ENCODE measurements at regions not wholly inside any gene's neighbourhood (a gene's known extent, or its start where the extent isn't known, plus 50 kb on each side); places are given as distances from the start of the nearest gene placed in this dataset.

DNA sequence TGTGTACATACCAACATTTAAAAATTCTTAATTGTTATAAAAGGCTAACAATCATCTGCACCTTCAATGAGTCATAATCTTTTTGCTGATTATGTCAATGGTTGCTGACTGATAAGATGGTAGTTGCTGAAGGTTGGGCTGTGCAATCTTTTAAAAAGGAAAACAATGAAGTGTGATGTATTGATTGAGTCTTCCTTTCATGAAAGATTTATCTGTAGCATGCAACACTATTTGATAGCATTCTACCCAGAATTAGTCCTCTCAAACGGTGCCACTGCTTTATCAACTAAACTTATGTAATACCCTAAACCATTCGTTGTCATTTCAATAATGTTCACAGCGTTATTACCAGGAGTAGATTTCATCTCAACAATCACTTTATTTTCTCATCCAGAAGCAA lies 2360.6 kb downstream of the PCDH9 start:
- Histone ChIP-seq H3K27me3 (ENCODE audit: control insufficient read depth in 5 of 5, insufficient read depth in 4 of 5, low read length in 5 of 5) (no peaks in the 10 kb centered on the region), H3K9ac (ENCODE audit: low read length in 5 of 5) (no peak overlapping the region), H3K36me3 (ENCODE audit: control insufficient read depth in 5 of 5, insufficient read depth in 5 of 5, low read length in 5 of 5) (no peaks in the 10 kb centered on the region), H3K4me1 (ENCODE audit: control insufficient read depth in 5 of 5, insufficient read depth in 5 of 5, low read length in 5 of 5) (no peaks in the 10 kb centered on the region), H3K9me3 (ENCODE audit: control insufficient read depth in 5 of 5, low read length in 5 of 5) (peaks cover 3 to 13% (median 10%) of the 10 kb centered on the region in 5 donors), H3K27ac (ENCODE audit: low read depth, low read length) (no peak overlapping the region), H3K4me3 (ENCODE audit: low read depth in 1 of 5, low read length in 5 of 5) (no peak overlapping the region)

DNA sequence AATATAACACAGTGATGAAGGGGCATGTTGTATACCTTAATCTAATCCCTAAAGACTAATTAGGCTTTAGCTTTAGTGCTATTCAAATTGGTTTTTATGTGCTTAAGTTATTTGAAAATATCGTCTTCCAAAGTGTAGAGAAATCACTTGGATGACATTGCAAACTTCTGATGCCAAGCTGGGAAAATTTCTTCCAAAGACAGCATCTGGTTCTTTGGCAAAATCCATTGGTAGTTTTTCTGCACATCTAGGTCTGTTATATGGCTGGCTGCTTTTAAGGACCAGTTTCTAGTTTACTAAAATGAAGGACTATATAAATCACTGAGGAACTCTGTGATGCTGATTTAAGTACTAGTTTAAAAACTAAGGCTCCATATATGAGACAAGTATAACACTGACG lies 2362.3 kb downstream of the PCDH9 start:
- H3K9me3 ChIP-seq (ENCODE audit: control insufficient read depth in 5 of 5, low read length in 5 of 5), result peaks cover 3 to 13% (median 10%) of the 10 kb centered on the region in 5 donors
- H3K27ac ChIP-seq (ENCODE audit: low read depth, low read length), result no peak overlapping the region

DNA sequence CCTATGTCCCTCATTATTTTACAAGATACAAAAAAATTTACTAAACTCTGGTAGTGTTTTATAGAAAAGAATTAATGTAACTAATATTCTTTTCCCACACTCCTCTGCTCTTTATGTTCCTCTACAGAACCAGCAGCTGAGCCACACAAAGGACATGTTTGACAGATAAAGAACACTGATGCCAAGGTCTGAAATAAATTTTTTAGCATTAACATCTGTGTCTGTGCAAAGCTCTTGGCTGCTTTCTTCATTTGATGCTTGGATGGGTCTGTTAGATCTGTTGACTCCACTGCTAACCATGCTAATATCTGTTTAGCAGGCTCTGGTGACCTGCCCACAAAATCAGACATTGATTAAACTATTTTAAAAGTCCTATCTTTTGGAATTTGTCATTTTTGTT lies 2363.8 kb downstream of the PCDH9 start:
- Histone ChIP-seq H3K27me3 (ENCODE audit: control insufficient read depth in 5 of 5, insufficient read depth in 4 of 5, low read length in 5 of 5) (no peaks in the 10 kb centered on the region), H3K27ac (ENCODE audit: low read depth, low read length) (no peak overlapping the region), H3K36me3 (ENCODE audit: control insufficient read depth in 5 of 5, insufficient read depth in 5 of 5, low read length in 5 of 5) (no peaks in the 10 kb centered on the region), H3K9me3 (ENCODE audit: control insufficient read depth in 5 of 5, low read length in 5 of 5) (peaks cover 3 to 13% (median 5%) of the 10 kb centered on the region in 5 donors), H3K4me3 (ENCODE audit: low read depth in 1 of 5, low read length in 5 of 5) (no peak overlapping the region), H3K9ac (ENCODE audit: low read length in 5 of 5) (no peak overlapping the region), H3K4me1 (ENCODE audit: control insufficient read depth in 5 of 5, insufficient read depth in 5 of 5, low read length in 5 of 5) (no peaks in the 10 kb centered on the region)

More for the DNA sequence above, 2362.3 kb downstream of the PCDH9 start:
- Histone ChIP-seq H3K4me3 (ENCODE audit: low read depth in 1 of 5, low read length in 5 of 5) (no peak overlapping the region), H3K36me3 (ENCODE audit: control insufficient read depth in 5 of 5, insufficient read depth in 5 of 5, low read length in 5 of 5) (no peaks in the 10 kb centered on the region), H3K27me3 (ENCODE audit: control insufficient read depth in 5 of 5, insufficient read depth in 4 of 5, low read length in 5 of 5) (no peaks in the 10 kb centered on the region), H3K4me1 (ENCODE audit: control insufficient read depth in 5 of 5, insufficient read depth in 5 of 5, low read length in 5 of 5) (no peaks in the 10 kb centered on the region), H3K9ac (ENCODE audit: low read length in 5 of 5) (no peak overlapping the region)

DNA sequence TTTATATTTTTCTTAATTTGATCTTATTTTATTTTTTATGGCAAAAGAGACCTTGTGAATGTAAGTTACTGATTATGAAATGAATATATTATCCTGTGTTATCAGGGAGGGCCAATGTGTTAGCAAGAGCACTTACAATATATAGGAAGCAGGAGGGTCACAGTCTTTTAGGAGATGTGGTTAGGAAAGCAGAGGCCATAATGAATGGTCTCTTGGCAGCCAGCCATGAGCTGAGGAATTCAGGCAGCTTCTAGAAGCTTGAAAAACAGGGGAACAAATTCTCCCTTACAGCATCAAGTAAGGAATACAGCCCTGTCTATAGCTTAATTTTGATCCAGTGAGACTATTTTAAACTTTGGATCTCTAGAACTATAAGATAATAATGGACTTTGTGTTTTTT lies 2374.6 kb downstream of the PCDH9 start:
- H3K36me3 ChIP-seq (ENCODE audit: control insufficient read depth in 5 of 5, insufficient read depth in 5 of 5, low read length in 5 of 5), result no peaks in the 10 kb centered on the region
- H3K27me3 ChIP-seq (ENCODE audit: control insufficient read depth in 5 of 5, insufficient read depth in 4 of 5, low read length in 5 of 5), result no peaks in the 10 kb centered on the region
- H3K9me3 ChIP-seq (ENCODE audit: control insufficient read depth in 5 of 5, low read length in 5 of 5), result peaks cover 0 to 2% (median 0%) of the 10 kb centered on the region in 5 donors
- no peaks in the 10 kb centered on the region for H3K4me1 ChIP-seq (ENCODE audit: control insufficient read depth in 5 of 5, insufficient read depth in 5 of 5, low read length in 5 of 5)
- no peak overlapping the region for H3K9ac ChIP-seq (ENCODE audit: low read length in 5 of 5)
- H3K4me3 ChIP-seq (ENCODE audit: low read depth in 1 of 5, low read length in 5 of 5), result no peak overlapping the region
- H3K27ac ChIP-seq (ENCODE audit: low read depth, low read length), result no peak overlapping the region

DNA sequence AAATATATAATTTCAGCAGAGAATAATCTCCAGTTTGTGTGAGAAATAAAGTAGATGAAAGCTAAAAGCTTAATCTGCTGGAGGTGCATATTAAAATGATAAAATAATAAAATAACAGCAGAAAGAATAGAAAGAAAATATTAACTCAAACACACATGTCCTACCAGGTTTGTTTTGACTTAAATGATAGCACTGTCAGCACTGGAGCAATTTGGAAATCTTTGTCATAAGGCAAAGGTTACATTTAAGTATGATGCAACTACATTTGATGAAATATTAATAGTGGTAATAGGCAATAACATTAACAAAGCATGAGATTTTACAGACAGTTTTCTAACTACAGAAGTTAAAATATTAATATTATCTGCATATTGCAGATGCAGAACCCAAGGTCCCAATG lies 2380.1 kb downstream of the PCDH9 start:
- Histone ChIP-seq H3K27ac (ENCODE audit: low read depth, low read length) (no peak overlapping the region), H3K9me3 (ENCODE audit: control insufficient read depth in 5 of 5, low read length in 5 of 5) (no peaks in the 10 kb centered on the region), H3K27me3 (ENCODE audit: control insufficient read depth in 5 of 5, insufficient read depth in 4 of 5, low read length in 5 of 5) (no peaks in the 10 kb centered on the region), H3K4me1 (ENCODE audit: control insufficient read depth in 5 of 5, insufficient read depth in 5 of 5, low read length in 5 of 5) (peaks cover 0 to 16% (median 0%) of the 10 kb centered on the region in 5 donors), H3K9ac (ENCODE audit: low read length in 5 of 5) (no peak overlapping the region), H3K4me3 (ENCODE audit: low read depth in 1 of 5, low read length in 5 of 5) (no peak overlapping the region), H3K36me3 (ENCODE audit: control insufficient read depth in 5 of 5, insufficient read depth in 5 of 5, low read length in 5 of 5) (no peaks in the 10 kb centered on the region)

DNA sequence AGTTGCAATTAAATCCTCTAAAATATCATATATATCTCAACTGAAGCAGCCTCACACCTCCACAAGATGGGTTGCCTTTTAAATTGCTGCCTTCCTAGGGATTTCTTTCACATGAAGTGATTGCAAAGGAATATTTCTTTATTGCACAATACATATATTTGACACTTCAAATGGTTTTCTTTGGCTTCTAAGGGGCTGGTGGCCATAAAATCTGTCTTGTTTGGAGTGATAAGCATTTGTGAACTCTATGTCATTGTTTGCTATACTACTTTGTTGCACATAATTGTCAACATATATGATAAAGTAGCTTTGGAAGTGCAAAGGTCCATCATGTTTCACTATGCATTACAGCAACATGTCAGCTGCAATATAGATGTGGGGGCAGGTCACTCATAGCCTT lies 2380.9 kb downstream of the PCDH9 start:
- no peaks in the 10 kb centered on the region for H3K36me3 ChIP-seq (ENCODE audit: control insufficient read depth in 5 of 5, insufficient read depth in 5 of 5, low read length in 5 of 5)
- H3K9me3 ChIP-seq (ENCODE audit: control insufficient read depth in 5 of 5, low read length in 5 of 5), result no peaks in the 10 kb centered on the region
- no peak overlapping the region for H3K9ac ChIP-seq (ENCODE audit: low read length in 5 of 5)
- no peaks in the 10 kb centered on the region for H3K27me3 ChIP-seq (ENCODE audit: control insufficient read depth in 5 of 5, insufficient read depth in 4 of 5, low read length in 5 of 5)
- H3K27ac ChIP-seq (ENCODE audit: low read depth, low read length), result no peak overlapping the region
- no peak overlapping the region for H3K4me3 ChIP-seq (ENCODE audit: low read depth in 1 of 5, low read length in 5 of 5)
- peaks cover 0 to 16% (median 0%) of the 10 kb centered on the region in 5 donors for H3K4me1 ChIP-seq (ENCODE audit: control insufficient read depth in 5 of 5, insufficient read depth in 5 of 5, low read length in 5 of 5)

DNA sequence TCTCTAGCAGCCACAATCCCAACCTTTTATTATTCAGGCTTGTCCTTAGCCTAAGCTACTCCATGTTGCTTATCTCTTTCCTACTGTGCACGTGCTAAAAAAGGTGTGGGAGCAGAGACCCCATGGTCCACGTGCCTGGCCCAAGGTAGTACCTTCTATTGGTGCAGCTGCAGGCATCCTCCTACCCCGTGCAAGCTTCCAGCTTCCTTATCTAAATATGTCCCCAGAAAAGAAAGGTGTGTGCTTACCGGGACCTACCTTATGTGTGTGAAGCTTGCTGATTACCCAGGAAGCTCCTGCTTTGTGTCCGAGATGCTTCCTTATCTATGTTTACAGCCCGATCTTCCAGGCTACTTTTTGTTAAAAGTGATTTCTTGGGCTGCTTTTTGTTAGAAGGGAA lies 2382.4 kb downstream of the PCDH9 start:
- Histone ChIP-seq H3K36me3 (ENCODE audit: control insufficient read depth in 5 of 5, insufficient read depth in 5 of 5, low read length in 5 of 5) (no peaks in the 10 kb centered on the region), H3K4me3 (ENCODE audit: low read depth in 1 of 5, low read length in 5 of 5) (no peak overlapping the region), H3K9me3 (ENCODE audit: control insufficient read depth in 5 of 5, low read length in 5 of 5) (no peaks in the 10 kb centered on the region), H3K9ac (ENCODE audit: low read length in 5 of 5) (no peak overlapping the region), H3K27me3 (ENCODE audit: control insufficient read depth in 5 of 5, insufficient read depth in 4 of 5, low read length in 5 of 5) (no peaks in the 10 kb centered on the region), H3K27ac (ENCODE audit: low read depth, low read length) (no peak overlapping the region), H3K4me1 (ENCODE audit: control insufficient read depth in 5 of 5, insufficient read depth in 5 of 5, low read length in 5 of 5) (peaks cover 0 to 16% (median 0%) of the 10 kb centered on the region in 5 donors)

DNA sequence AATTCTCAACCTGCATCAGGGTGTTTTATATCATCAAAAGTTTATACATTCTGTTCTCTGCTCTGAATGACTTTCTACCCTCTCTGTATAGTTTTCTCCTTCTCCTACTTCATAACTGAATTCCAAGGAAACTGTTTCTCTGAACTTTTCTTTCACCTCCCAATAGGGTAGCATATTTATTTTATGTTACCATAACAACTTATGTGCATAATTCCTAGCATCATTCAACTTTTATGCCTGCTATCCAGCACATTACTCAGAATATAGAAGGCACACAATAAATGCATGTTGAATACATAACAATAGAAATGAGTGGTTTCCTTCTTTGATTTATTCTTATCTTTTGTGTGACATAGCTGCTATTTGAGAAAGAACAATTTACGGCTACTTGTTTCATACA lies 2385.0 kb downstream of the PCDH9 start:
- H3K4me1 ChIP-seq (ENCODE audit: control insufficient read depth in 5 of 5, insufficient read depth in 5 of 5, low read length in 5 of 5), result peaks cover 0 to 13% (median 0%) of the 10 kb centered on the region in 5 donors
- H3K36me3 ChIP-seq (ENCODE audit: control insufficient read depth in 5 of 5, insufficient read depth in 5 of 5, low read length in 5 of 5), result no peaks in the 10 kb centered on the region

DNA sequence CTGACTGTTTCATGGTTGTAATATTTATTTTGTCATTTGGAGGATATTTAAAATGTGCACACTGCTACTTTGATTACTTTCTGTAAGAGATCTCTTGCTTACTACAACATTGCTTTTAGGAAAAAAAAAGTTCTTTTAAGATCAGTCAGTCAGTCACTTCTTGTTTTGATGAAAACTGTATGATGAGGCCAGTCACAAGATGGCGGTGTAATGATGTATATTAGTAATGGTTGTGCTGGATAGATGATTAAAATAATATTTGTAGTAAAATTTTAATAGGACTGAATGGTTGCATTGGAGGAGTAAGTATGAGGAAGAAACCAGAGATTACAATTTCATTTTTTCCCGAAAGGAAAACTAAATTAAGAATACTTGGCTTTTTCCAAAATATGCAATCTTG lies 2411.1 kb downstream of the PCDH9 start:
- H3K27ac ChIP-seq (ENCODE audit: low read depth, low read length), result no peak overlapping the region
- H3K4me3 ChIP-seq (ENCODE audit: low read depth in 1 of 5, low read length in 5 of 5), result no peak overlapping the region
- H3K9ac ChIP-seq (ENCODE audit: low read length in 5 of 5), result no peak overlapping the region
- no peaks in the 10 kb centered on the region for H3K4me1 ChIP-seq (ENCODE audit: control insufficient read depth in 5 of 5, insufficient read depth in 5 of 5, low read length in 5 of 5)
- H3K9me3 ChIP-seq (ENCODE audit: control insufficient read depth in 5 of 5, low read length in 5 of 5), result no peaks in the 10 kb centered on the region
- no peaks in the 10 kb centered on the region for H3K27me3 ChIP-seq (ENCODE audit: control insufficient read depth in 5 of 5, insufficient read depth in 4 of 5, low read length in 5 of 5)
- no peaks in the 10 kb centered on the region for H3K36me3 ChIP-seq (ENCODE audit: control insufficient read depth in 5 of 5, insufficient read depth in 5 of 5, low read length in 5 of 5)

More for the DNA sequence above, 2385.0 kb downstream of the PCDH9 start:
- no peak overlapping the region for H3K4me3 ChIP-seq (ENCODE audit: low read depth in 1 of 5, low read length in 5 of 5)
- H3K9me3 ChIP-seq (ENCODE audit: control insufficient read depth in 5 of 5, low read length in 5 of 5), result no peaks in the 10 kb centered on the region
- no peak overlapping the region for H3K27ac ChIP-seq (ENCODE audit: low read depth, low read length)
- no peak overlapping the region for H3K9ac ChIP-seq (ENCODE audit: low read length in 5 of 5)
- H3K27me3 ChIP-seq (ENCODE audit: control insufficient read depth in 5 of 5, insufficient read depth in 4 of 5, low read length in 5 of 5), result no peaks in the 10 kb centered on the region

DNA sequence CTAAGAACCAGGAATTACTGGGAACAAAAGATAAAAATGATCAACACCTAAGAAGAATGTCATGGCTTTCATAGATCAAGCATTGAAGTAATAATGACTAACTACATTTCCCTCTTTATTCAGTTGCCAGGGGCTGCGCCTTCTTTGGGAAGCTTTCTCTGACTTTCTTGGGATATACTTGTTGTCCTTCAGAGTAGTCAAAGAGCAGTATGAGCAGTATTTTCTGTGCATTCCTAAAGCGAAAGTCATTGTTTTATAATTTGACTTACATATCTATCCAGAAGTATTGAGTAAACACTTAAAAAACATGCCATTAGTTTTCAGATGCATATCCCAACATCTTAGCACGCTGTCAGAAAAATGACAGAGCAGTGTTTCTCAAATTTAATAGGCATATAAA lies 2412.4 kb downstream of the PCDH9 start:
- Histone ChIP-seq H3K9ac (ENCODE audit: low read length in 5 of 5) (no peak overlapping the region), H3K4me1 (ENCODE audit: control insufficient read depth in 5 of 5, insufficient read depth in 5 of 5, low read length in 5 of 5) (no peaks in the 10 kb centered on the region), H3K36me3 (ENCODE audit: control insufficient read depth in 5 of 5, insufficient read depth in 5 of 5, low read length in 5 of 5) (no peaks in the 10 kb centered on the region), H3K4me3 (ENCODE audit: low read depth in 1 of 5, low read length in 5 of 5) (no peak overlapping the region), H3K27me3 (ENCODE audit: control insufficient read depth in 5 of 5, insufficient read depth in 4 of 5, low read length in 5 of 5) (no peaks in the 10 kb centered on the region), H3K27ac (ENCODE audit: low read depth, low read length) (no peak overlapping the region), H3K9me3 (ENCODE audit: control insufficient read depth in 5 of 5, low read length in 5 of 5) (no peaks in the 10 kb centered on the region)

DNA sequence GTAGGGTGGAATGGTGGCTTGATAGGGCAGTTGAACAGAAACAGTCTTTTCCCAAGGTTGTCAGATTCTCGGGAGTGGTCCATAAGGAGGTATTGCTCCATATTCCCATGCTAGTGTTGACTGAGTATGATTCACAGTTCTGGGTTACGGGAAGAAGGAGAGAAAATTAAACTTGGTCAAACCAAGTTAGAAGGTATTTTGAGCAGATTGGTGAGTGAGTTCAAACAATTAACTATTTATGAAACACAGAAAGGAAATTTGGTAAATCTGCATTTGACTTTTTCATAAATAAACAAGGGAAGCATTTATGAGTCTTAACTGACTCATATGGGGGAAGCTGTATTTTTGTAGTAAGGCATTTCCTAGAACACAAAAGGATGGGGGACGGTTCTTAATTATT lies 2419.4 kb downstream of the PCDH9 start:
- Histone ChIP-seq H3K9ac (ENCODE audit: low read length in 5 of 5) (no peak overlapping the region), H3K36me3 (ENCODE audit: control insufficient read depth in 5 of 5, insufficient read depth in 5 of 5, low read length in 5 of 5) (no peaks in the 10 kb centered on the region)

More for the DNA sequence above, 2419.4 kb downstream of the PCDH9 start:
- Histone ChIP-seq H3K27ac (ENCODE audit: low read depth, low read length) (no peak overlapping the region), H3K27me3 (ENCODE audit: control insufficient read depth in 5 of 5, insufficient read depth in 4 of 5, low read length in 5 of 5) (no peaks in the 10 kb centered on the region), H3K4me1 (ENCODE audit: control insufficient read depth in 5 of 5, insufficient read depth in 5 of 5, low read length in 5 of 5) (no peaks in the 10 kb centered on the region), H3K4me3 (ENCODE audit: low read depth in 1 of 5, low read length in 5 of 5) (no peak overlapping the region), H3K9me3 (ENCODE audit: control insufficient read depth in 5 of 5, low read length in 5 of 5) (peaks cover 0 to 6% (median 0%) of the 10 kb centered on the region in 5 donors)
